ENCODE measurements at regions not wholly inside any gene's neighbourhood (a gene's known extent, or its start where the extent isn't known, plus 50 kb on each side); places are given as distances from the start of the nearest gene placed in this dataset.

GRCh38 chr4:100933628-100934027 lies 413.7 kb downstream of the PPP3CA start:
- no peak for TF ChIP-seq CTCF (conservative IDR thresholded peaks at IDR 0.05)
- no peak for TF ChIP-seq EZH2 (IDR thresholded peaks at IDR 0.05; ENCODE audit: low read depth)
- no peak for DNase-seq
- H3K4me1 ChIP-seq (replicated peaks; ENCODE audit: insufficient read depth): no peaks in the 10 kb centered on the region
- no peak overlapping the region for H3K4me3 ChIP-seq
- no peaks in the 10 kb centered on the region for H3K36me3 ChIP-seq (ENCODE audit: low read depth)
- no TSS peak for BruUV-seq (replicated peaks)
- intact Hi-C loops (cut with micrococcal nuclease; ENCODE audit: unreplicated experiment): no loop called here
- H3K27ac ChIP-seq: no peak overlapping the region
- H3K9me3 ChIP-seq (ENCODE audit: insufficient read depth, low read depth): no peaks in the 10 kb centered on the region
- no peaks in the 10 kb centered on the region for H3K27me3 ChIP-seq (ENCODE audit: insufficient read depth, low read depth)
- POLR2A ChIA-PET (ENCODE audit: unreplicated experiment): no interaction called here
- no peaks in the 10 kb centered on the region for H3K79me2 ChIP-seq (ENCODE audit: low read depth)
- H3F3A ChIP-seq (ENCODE audit: insufficient read depth, low read depth): no peaks in the 10 kb centered on the region
- H3K9me2 ChIP-seq (ENCODE audit: insufficient read depth): no peaks in the 10 kb centered on the region
- no peaks in the 10 kb centered on the region for H4K20me1 ChIP-seq (ENCODE audit: insufficient read depth)
- no peak overlapping the region for H3K4me2 ChIP-seq
- H2AFZ ChIP-seq: no peak overlapping the region
- CTCF ChIA-PET: interaction anchor here (0.6 kb wide), 1 partner anchor 1310 kb away, joined by 3 read pairs; no protein-coding TSS in a partner anchor

- Histone ChIP-seq H3K4me2 (no peak overlapping the region), H3K9me2 (ENCODE audit: insufficient read depth) (no peaks in the 10 kb centered on the region), H4K20me1 (ENCODE audit: insufficient read depth) (no peaks in the 10 kb centered on the region), H3K9me3 (ENCODE audit: insufficient read depth, low read depth) (no peaks in the 10 kb centered on the region), H3K4me3 (no peak overlapping the region), H3K4me1 (replicated peaks; ENCODE audit: insufficient read depth) (no peaks in the 10 kb centered on the region), H3K36me3 (ENCODE audit: low read depth) (no peaks in the 10 kb centered on the region), H3F3A (ENCODE audit: insufficient read depth, low read depth) (no peaks in the 10 kb centered on the region), H3K27ac (no peak overlapping the region), H3K79me2 (ENCODE audit: low read depth) (no peaks in the 10 kb centered on the region), H3K27me3 (ENCODE audit: insufficient read depth, low read depth) (no peaks in the 10 kb centered on the region), H2AFZ (no peak overlapping the region)
- intact Hi-C loops (cut with micrococcal nuclease; ENCODE audit: unreplicated experiment): no loop called here
- POLR2A ChIA-PET (ENCODE audit: unreplicated experiment): no interaction called here
- no TSS peak for BruUV-seq (replicated peaks)
- CTCF ChIA-PET: no interaction called here
- no peak for TF ChIP-seq EZH2 (IDR thresholded peaks at IDR 0.05; ENCODE audit: low read depth)
- TF ChIP-seq CTCF (conservative IDR thresholded peaks at IDR 0.05): no peak
- DNase-seq: no peak
Observed at GRCh38 chr4:100929758-100930157, 411.9 kb upstream of the EMCN start.

GRCh38 chr4:100929135-100929534 lies 411.3 kb upstream of the EMCN start:
- H3K27ac ChIP-seq: no peak overlapping the region
- BruUV-seq (replicated peaks): no TSS peak
- no peaks in the 10 kb centered on the region for H3K79me2 ChIP-seq (ENCODE audit: low read depth)
- DNase-seq: no peak
- no peaks in the 10 kb centered on the region for H3K4me1 ChIP-seq (replicated peaks; ENCODE audit: insufficient read depth)
- no peaks in the 10 kb centered on the region for H3F3A ChIP-seq (ENCODE audit: insufficient read depth, low read depth)
- intact Hi-C loops (cut with micrococcal nuclease; ENCODE audit: unreplicated experiment): no loop called here
- no peak overlapping the region for H3K4me3 ChIP-seq
- TF ChIP-seq CTCF (conservative IDR thresholded peaks at IDR 0.05) (no peak), EZH2 (IDR thresholded peaks at IDR 0.05; ENCODE audit: low read depth) (no peak)
- no peak overlapping the region for H2AFZ ChIP-seq
- ChIA-PET POLR2A (ENCODE audit: unreplicated experiment) (no interaction called here), CTCF (no interaction called here)
- no peaks in the 10 kb centered on the region for H3K9me3 ChIP-seq (ENCODE audit: insufficient read depth, low read depth)
- H4K20me1 ChIP-seq (ENCODE audit: insufficient read depth): no peaks in the 10 kb centered on the region
- H3K9me2 ChIP-seq (ENCODE audit: insufficient read depth): no peaks in the 10 kb centered on the region
- no peaks in the 10 kb centered on the region for H3K27me3 ChIP-seq (ENCODE audit: insufficient read depth, low read depth)
- H3K36me3 ChIP-seq (ENCODE audit: low read depth): no peaks in the 10 kb centered on the region
- H3K4me2 ChIP-seq: no peak overlapping the region
